HG03558 (cell line): ENCODE measurements at regions not wholly inside any gene's neighbourhood (a gene's known extent, or its start where the extent isn't known, plus 50 kb on each side); places are given as distances from the start of the nearest gene placed in this dataset.

Source experiments
- ATAC-seq: cut with Tn5 transposase; IDR thresholded peaks from one replicate; pipeline ENCODE4 v1.9.1; 2021; ENCODE audit warnings: moderate number of reproducible peaks; ENCODE audit not compliant: unreplicated experiment; ENCODE audit errors: extremely low read depth

GRCh38 chr2:117057016-117057415 lies 757.5 kb upstream of the DDX18 start:
- no peak for ATAC-seq

- ATAC-seq, result no peak
Measured at GRCh38 chr2:117058366-117058765, 756.1 kb upstream of the DDX18 start.

GRCh38 chr2:117064021-117064420 lies 750.5 kb upstream of the DDX18 start:
- ATAC-seq, result no peak

GRCh38 chr2:117065912-117066311 lies 748.6 kb upstream of the DDX18 start:
- ATAC-seq, result no peak

- ATAC-seq, result no peak
Measured at GRCh38 chr2:117067900-117068299, 746.6 kb upstream of the DDX18 start.

- ATAC-seq, result no peak
Measured at GRCh38 chr2:117068371-117068770, 746.1 kb upstream of the DDX18 start.

- ATAC-seq, result no peak
Measured at GRCh38 chr2:117071556-117072102, 742.9 kb upstream of the DDX18 start.

- ATAC-seq, result no peak
Measured at GRCh38 chr2:117074756-117075155, 739.7 kb upstream of the DDX18 start.

- no peak for ATAC-seq
Measured at GRCh38 chr2:117085256-117085655, 729.2 kb upstream of the DDX18 start.

GRCh38 chr2:117085737-117086136 lies 728.8 kb upstream of the DDX18 start:
- no peak for ATAC-seq

GRCh38 chr2:117086174-117086942 lies 728.1 kb upstream of the DDX18 start:
- ATAC-seq, result no peak

- no peak for ATAC-seq
Measured at GRCh38 chr2:117086943-117087250, 727.6 kb upstream of the DDX18 start.

GRCh38 chr2:117087535-117088291 lies 726.8 kb upstream of the DDX18 start:
- ATAC-seq, result no peak

- ATAC-seq, result no peak
Measured at GRCh38 chr2:117091041-117091837, 723.3 kb upstream of the DDX18 start.

GRCh38 chr2:117101613-117102012 lies 712.9 kb upstream of the DDX18 start:
- no peak for ATAC-seq

- no peak for ATAC-seq
Measured at GRCh38 chr2:117108741-117109267, 705.7 kb upstream of the DDX18 start.

GRCh38 chr2:117118994-117119393 lies 695.5 kb upstream of the DDX18 start:
- no peak for ATAC-seq

- no peak for ATAC-seq
Measured at GRCh38 chr2:117123362-117123761, 691.1 kb upstream of the DDX18 start.

- no peak for ATAC-seq
Measured at GRCh38 chr2:117126656-117127055, 687.8 kb upstream of the DDX18 start.

GRCh38 chr2:117127680-117128079 lies 686.8 kb upstream of the DDX18 start:
- ATAC-seq, result no peak

- no peak for ATAC-seq
Measured at GRCh38 chr2:117128461-117128860, 686.0 kb upstream of the DDX18 start.
